CD4-positive, alpha-beta T cell (primary cell): ENCODE measurements at regions not wholly inside any gene's neighbourhood (a gene's known extent, or its start where the extent isn't known, plus 50 kb on each side); places are given as distances from the start of the nearest gene placed in this dataset.

ENCODE experiments used
- ATAC-seq: fragments of 200-7000 bp; cut with Tn5 transposase; one replicate; pipeline ENCODE4 v1.10.0; 2022; ENCODE audit warnings: mild to moderate bottlenecking; ENCODE audit not compliant: poor library complexity
- CTCF ChIA-PET: fragments of 350-600 bp; sonication (Branson Sonifier 250); formaldehyde crosslinking; loops from one replicate; lab custom pipeline; 2021; ENCODE audit warnings: antibody characterized with exemption, inconsistent platforms; lab: Charles Lee
- POLR2A ChIA-PET: fragments of 350-600 bp; sonication (Branson Sonifier 250); formaldehyde crosslinking; loops from one replicate; lab custom pipeline; 2021; ENCODE audit warnings: antibody characterized with exemption, inconsistent platforms; lab: Charles Lee
- DNase-seq, 14 experiments: peaks; one replicate each; pipeline ENCODE4 v3.0.0-alpha.2; 2013 to 2020; ENCODE audit warnings: mixed read lengths in 2 of 14
- H3K27ac ChIP-seq, 2 donors: one replicate each; pipeline versions ENCODE4 v1.5.1 to v1.7.0; 2013; ENCODE audit warnings: low read length in 2 of 2, low read depth in 1 of 2, mild to moderate bottlenecking in 1 of 2
- H3K27me3 ChIP-seq, 2 experiments: 1 replicate in 1 of 2; 2 replicates in 1 of 2; pipeline versions ENCODE4 v1.6.1 to v1.7.0; 2013; ENCODE audit warnings: low read length in 2 of 2, control low read depth in 1 of 2, mild to moderate bottlenecking in 1 of 2, moderate library complexity in 1 of 2; ENCODE audit not compliant: insufficient read depth in 2 of 2, control insufficient read depth in 1 of 2
- H3K36me3 ChIP-seq: one replicate; pipeline ENCODE4 v1.6.1; 2013; ENCODE audit warnings: low read length, control low read depth; ENCODE audit not compliant: insufficient read depth
- H3K4me1 ChIP-seq: one replicate; pipeline ENCODE4 v1.6.1; 2013; ENCODE audit warnings: low read length, control low read depth; ENCODE audit not compliant: insufficient read depth
- H3K4me3 ChIP-seq: one replicate; pipeline ENCODE4 v1.5.1; 2013; ENCODE audit warnings: mild to moderate bottlenecking, low read length, moderate library complexity
- H3K9me3 ChIP-seq, 2 experiments: 1 replicate in 1 of 2; 2 replicates in 1 of 2; pipeline versions ENCODE4 v1.6.1 to v1.7.0; 2013; ENCODE audit warnings: low read length in 2 of 2, mild to moderate bottlenecking in 2 of 2, control low read depth in 1 of 2, moderate library complexity in 1 of 2; ENCODE audit not compliant: control insufficient read depth in 1 of 2, insufficient read depth in 1 of 2
- H3K27ac Mint-ChIP-seq: one replicate; pipeline ENCODE4 v1.8.0; 2020; ENCODE audit warnings: mixed read lengths
- H3K27me3 Mint-ChIP-seq: one replicate; pipeline ENCODE4 v1.8.0; 2021; ENCODE audit warnings: mixed read lengths
- H3K36me3 Mint-ChIP-seq: one replicate; pipeline ENCODE4 v1.8.0; 2021; ENCODE audit warnings: low read depth, mixed read lengths
- H3K4me1 Mint-ChIP-seq: one replicate; pipeline ENCODE4 v1.8.0; 2021; ENCODE audit warnings: low read depth, mixed read lengths
- H3K4me3 Mint-ChIP-seq: one replicate; pipeline ENCODE4 v1.8.0; 2020; ENCODE audit warnings: mild to moderate bottlenecking, mixed read lengths
- H3K9me3 Mint-ChIP-seq: one replicate; pipeline ENCODE4 v1.8.0; 2020; ENCODE audit warnings: mixed read lengths
- CTCF ChIP-seq: fragments of 200-600 bp; IDR thresholded peaks from one replicate; pipeline ENCODE4 v1.8.0; 2022; ENCODE audit warnings: antibody characterized with exemption, mild to moderate bottlenecking
- intact Hi-C, 2 experiments: fragments of 100-400 bp; cut with DNase I in 1 of 2; cut with micrococcal nuclease in 1 of 2; formaldehyde crosslinking; loops; one replicate each; pipeline versions ENCODE4 v1.15.1 to v1.9.0; 2023 to 2025; cut with DNase I, micrococcal nuclease

GRCh38 chr6:167710363-167710920, 116.3 kb upstream of the AFDN start:
- H3K36me3 Mint-ChIP-seq, result no peaks in the 10 kb centered on the region
- H3K27me3 Mint-ChIP-seq, result peaks cover 94% of the 10 kb centered on the region
- no peaks in the 10 kb centered on the region for H3K9me3 Mint-ChIP-seq
- DNase-seq (no peak), ATAC-seq (no peak)
- TF ChIP-seq CTCF, result no peak
- H3K9me3 ChIP-seq, result peaks cover 0 to 30% of the 10 kb centered on the region in 2 experiments
- H3K27me3 ChIP-seq, result peaks cover 40 to 54% of the 10 kb centered on the region in 2 experiments
- ChIA-PET POLR2A (no interaction called here), CTCF (no interaction called here)
- intact Hi-C loops, result no loop called here
- H3K4me3 ChIP-seq, result no peak overlapping the region
- no peak overlapping the region for H3K4me3 Mint-ChIP-seq
- H3K27ac Mint-ChIP-seq, result no peak overlapping the region
- H3K4me1 Mint-ChIP-seq, result peaks cover 33% of the 10 kb centered on the region
- no peak overlapping the region for H3K27ac ChIP-seq
- no peaks in the 10 kb centered on the region for H3K36me3 ChIP-seq
- H3K4me1 ChIP-seq, result peaks cover 19% of the 10 kb centered on the region

DNA sequence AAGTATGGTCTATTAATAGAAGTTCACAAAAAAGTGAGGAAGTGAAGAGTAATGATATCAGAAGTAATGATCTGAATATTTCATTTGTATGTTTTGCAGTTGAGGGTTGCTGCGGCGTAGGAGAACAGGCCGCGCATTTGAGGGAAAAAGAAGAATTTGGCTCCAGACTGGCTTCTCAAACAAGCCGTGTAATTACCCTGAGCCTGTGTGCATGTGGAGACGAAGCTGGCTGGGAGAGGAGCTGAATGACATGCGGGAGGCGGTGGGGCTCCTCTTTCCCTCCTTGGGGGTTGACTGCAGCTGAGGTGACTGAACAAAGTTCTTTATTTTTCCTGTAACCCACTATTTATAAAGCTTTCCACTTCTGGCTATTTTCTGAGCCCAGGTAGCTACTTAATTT, 115.5 kb upstream of the AFDN start:
- no peak for ATAC-seq
- Histone ChIP-seq H3K27ac (no peak overlapping the region), H3K36me3 (no peaks in the 10 kb centered on the region), H3K9me3 (peaks cover 0 to 25% of the 10 kb centered on the region in 2 experiments), H3K4me3 (no peak overlapping the region), H3K27me3 (peaks cover 39 to 55% of the 10 kb centered on the region in 2 experiments), H3K4me1 (peaks cover 14% of the 10 kb centered on the region)
- Mint-ChIP-seq H3K36me3 (no peaks in the 10 kb centered on the region), H3K4me3 (no peak overlapping the region), H3K4me1 (peaks cover 25% of the 10 kb centered on the region), H3K9me3 (no peaks in the 10 kb centered on the region), H3K27me3 (peaks cover 91% of the 10 kb centered on the region), H3K27ac (no peak overlapping the region)
- intact Hi-C loops, result no loop called here
- DNase-seq, result no peak
- TF ChIP-seq CTCF, result no peak
- CTCF ChIA-PET, result no interaction called here
- POLR2A ChIA-PET, result no interaction called here

GRCh38 chr6:167711768-167712730, 114.7 kb upstream of the AFDN start:
- no peak overlapping the region for H3K27ac Mint-ChIP-seq
- Histone ChIP-seq H3K9me3 (peaks cover 0 to 20% of the 10 kb centered on the region in 2 experiments), H3K4me3 (no peak overlapping the region), H3K27me3 (peaks cover 33 to 55% of the 10 kb centered on the region in 2 experiments), H3K4me1 (peaks cover 5% of the 10 kb centered on the region), H3K27ac (no peak overlapping the region), H3K36me3 (no peaks in the 10 kb centered on the region)
- H3K36me3 Mint-ChIP-seq, result no peaks in the 10 kb centered on the region
- intact Hi-C loops, result no loop called here
- H3K4me1 Mint-ChIP-seq, result peaks cover 17% of the 10 kb centered on the region
- ATAC-seq (no peak), DNase-seq (no peak)
- CTCF ChIA-PET, result no interaction called here
- TF ChIP-seq CTCF, result no peak
- POLR2A ChIA-PET, result no interaction called here
- no peak overlapping the region for H3K4me3 Mint-ChIP-seq
- H3K27me3 Mint-ChIP-seq, result peaks cover 91% of the 10 kb centered on the region
- no peaks in the 10 kb centered on the region for H3K9me3 Mint-ChIP-seq
